ENCODE measurements at regions not wholly inside any gene's neighbourhood (a gene's known extent, or its start where the extent isn't known, plus 50 kb on each side); places are given as distances from the start of the nearest gene placed in this dataset.

DNA sequence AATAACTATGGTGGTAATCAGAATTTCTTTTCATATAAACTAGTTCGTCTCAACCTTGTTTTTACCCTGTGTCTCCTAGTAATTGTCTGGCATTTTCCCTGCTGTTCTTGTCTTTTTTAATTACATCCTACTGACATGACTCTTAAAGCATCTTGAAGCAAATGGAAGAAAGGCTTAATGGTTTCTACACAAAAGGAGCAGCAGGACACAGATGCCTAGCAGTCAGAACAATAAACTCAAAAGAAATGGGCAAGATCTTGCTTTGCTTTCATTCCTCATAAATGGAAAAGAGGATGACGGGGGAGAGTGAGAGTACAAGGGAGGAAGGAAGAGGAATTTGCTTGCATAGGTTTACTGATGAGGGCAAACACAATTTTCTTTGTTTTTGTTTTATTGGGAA lies 293.2 kb upstream of the EMCN start:
- no peak overlapping the region for H3K4me3 ChIP-seq
- H3K4me1 ChIP-seq, result no peaks in the 10 kb centered on the region
- no peak for TF ChIP-seq POLR2A (IDR thresholded peaks at IDR 0.05)
- no peak for DNase-seq (ENCODE audit: low spot score in 2 of 2)
- no peaks in the 10 kb centered on the region for H3K9me3 ChIP-seq
- no peaks in the 10 kb centered on the region for H3K36me3 ChIP-seq
- H3K27me3 ChIP-seq, result no peaks in the 10 kb centered on the region
- intact Hi-C loops (cut with DNase I; ENCODE audit: low total_unique reads), result no loop called here
- H3K27ac ChIP-seq, result no peak overlapping the region

DNA sequence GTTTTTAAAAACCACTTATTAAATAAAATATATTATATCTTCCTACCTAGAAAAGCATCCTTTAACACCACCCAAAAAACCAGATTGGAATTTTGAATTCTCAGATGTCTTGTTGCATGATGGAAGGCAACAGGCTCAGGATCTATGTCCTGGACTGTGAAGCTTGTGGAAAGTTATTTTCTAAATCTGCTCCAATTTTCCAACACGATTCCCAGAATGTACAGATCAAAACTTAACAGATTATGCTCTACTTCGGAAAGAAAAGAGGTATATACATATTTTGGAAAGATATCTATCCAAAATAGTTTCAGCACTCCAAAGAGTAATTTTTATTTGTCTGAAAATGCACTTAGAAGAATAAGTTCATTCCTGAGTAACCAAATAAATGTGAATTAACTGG lies 291.7 kb upstream of the EMCN start:
- Histone ChIP-seq H3K36me3 (no peaks in the 10 kb centered on the region), H3K27ac (no peak overlapping the region), H3K27me3 (no peaks in the 10 kb centered on the region), H3K4me3 (no peak overlapping the region), H3K9me3 (no peaks in the 10 kb centered on the region), H3K4me1 (no peaks in the 10 kb centered on the region)
- DNase-seq (ENCODE audit: low spot score in 2 of 2), result no peak
- intact Hi-C loops (cut with DNase I; ENCODE audit: low total_unique reads), result no loop called here
- TF ChIP-seq POLR2AphosphoS5 (IDR thresholded peaks at IDR 0.05) (no peak), POLR2A (IDR thresholded peaks at IDR 0.05) (no peak)
- TF ChIP-seq, protein P1, sequence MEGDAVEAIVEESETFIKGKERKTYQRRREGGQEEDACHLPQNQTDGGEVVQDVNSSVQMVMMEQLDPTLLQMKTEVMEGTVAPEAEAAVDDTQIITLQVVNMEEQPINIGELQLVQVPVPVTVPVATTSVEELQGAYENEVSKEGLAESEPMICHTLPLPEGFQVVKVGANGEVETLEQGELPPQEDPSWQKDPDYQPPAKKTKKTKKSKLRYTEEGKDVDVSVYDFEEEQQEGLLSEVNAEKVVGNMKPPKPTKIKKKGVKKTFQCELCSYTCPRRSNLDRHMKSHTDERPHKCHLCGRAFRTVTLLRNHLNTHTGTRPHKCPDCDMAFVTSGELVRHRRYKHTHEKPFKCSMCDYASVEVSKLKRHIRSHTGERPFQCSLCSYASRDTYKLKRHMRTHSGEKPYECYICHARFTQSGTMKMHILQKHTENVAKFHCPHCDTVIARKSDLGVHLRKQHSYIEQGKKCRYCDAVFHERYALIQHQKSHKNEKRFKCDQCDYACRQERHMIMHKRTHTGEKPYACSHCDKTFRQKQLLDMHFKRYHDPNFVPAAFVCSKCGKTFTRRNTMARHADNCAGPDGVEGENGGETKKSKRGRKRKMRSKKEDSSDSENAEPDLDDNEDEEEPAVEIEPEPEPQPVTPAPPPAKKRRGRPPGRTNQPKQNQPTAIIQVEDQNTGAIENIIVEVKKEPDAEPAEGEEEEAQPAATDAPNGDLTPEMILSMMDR (IDR thresholded peaks at IDR 0.05), result no peak

DNA sequence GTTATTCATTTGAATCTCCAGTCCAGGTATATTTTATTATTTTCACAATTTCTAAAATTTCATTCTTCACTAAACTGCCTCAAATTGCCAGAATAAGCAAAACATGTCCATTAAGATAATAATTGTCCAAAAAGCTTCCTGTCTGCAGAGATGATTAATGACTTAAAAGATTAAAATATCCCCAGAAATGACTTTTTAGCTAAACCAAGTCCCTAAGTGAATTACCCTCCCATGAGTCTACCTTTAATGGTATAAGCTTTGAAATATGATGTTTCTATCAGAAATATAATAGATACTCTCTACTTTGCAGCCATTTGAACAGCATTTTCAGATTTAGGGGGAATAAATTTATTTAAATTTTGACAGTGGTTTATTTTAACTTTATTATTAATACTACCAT lies 289.2 kb upstream of the EMCN start:
- H3K27me3 ChIP-seq, result no peaks in the 10 kb centered on the region
- no peaks in the 10 kb centered on the region for H3K36me3 ChIP-seq
- no peaks in the 10 kb centered on the region for H3K4me1 ChIP-seq
- no peaks in the 10 kb centered on the region for H3K9me3 ChIP-seq
- no peak overlapping the region for H3K27ac ChIP-seq
- intact Hi-C loops (cut with DNase I; ENCODE audit: low total_unique reads), result no loop called here
- H3K4me3 ChIP-seq, result no peak overlapping the region
- DNase-seq (ENCODE audit: low spot score in 2 of 2), result no peak
- TF ChIP-seq, protein P1 (IDR thresholded peaks at IDR 0.05), result no peak
- TF ChIP-seq POLR2AphosphoS5 (IDR thresholded peaks at IDR 0.05) (no peak), POLR2A (IDR thresholded peaks at IDR 0.05) (no peak)

DNA sequence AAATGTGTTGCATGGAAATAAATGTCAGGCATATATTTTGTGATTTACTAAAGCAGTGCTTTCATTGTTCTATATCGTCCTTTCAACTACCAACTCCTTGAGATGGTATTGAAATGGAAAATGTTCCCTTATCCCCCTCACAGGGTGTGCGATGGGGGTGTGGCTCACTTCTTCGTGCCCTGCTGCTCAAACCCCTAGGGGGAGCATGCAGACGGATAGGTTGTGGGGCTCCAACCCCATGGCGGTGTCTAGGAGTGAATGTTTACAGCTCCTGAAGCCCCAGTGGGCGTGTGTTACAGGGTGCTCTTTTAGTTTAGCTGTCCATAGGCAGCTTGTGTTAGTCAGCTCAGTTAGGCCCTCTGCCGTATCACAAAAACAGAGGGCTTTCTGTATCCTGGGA lies 287.7 kb upstream of the EMCN start:
- H3K9me3 ChIP-seq, result no peaks in the 10 kb centered on the region
- H3K4me3 ChIP-seq, result no peak overlapping the region
- H3K4me1 ChIP-seq, result no peaks in the 10 kb centered on the region
- no peaks in the 10 kb centered on the region for H3K36me3 ChIP-seq
- no peak overlapping the region for H3K27ac ChIP-seq
- H3K27me3 ChIP-seq, result no peaks in the 10 kb centered on the region
- intact Hi-C loops (cut with DNase I; ENCODE audit: low total_unique reads), result no loop called here
- TF ChIP-seq POLR2A (IDR thresholded peaks at IDR 0.05), result no peak
- TF ChIP-seq, protein P1 (IDR thresholded peaks at IDR 0.05), result no peak
- TF ChIP-seq POLR2AphosphoS5 (IDR thresholded peaks at IDR 0.05), result no peak
- no peak for DNase-seq (ENCODE audit: low spot score in 2 of 2)

DNA sequence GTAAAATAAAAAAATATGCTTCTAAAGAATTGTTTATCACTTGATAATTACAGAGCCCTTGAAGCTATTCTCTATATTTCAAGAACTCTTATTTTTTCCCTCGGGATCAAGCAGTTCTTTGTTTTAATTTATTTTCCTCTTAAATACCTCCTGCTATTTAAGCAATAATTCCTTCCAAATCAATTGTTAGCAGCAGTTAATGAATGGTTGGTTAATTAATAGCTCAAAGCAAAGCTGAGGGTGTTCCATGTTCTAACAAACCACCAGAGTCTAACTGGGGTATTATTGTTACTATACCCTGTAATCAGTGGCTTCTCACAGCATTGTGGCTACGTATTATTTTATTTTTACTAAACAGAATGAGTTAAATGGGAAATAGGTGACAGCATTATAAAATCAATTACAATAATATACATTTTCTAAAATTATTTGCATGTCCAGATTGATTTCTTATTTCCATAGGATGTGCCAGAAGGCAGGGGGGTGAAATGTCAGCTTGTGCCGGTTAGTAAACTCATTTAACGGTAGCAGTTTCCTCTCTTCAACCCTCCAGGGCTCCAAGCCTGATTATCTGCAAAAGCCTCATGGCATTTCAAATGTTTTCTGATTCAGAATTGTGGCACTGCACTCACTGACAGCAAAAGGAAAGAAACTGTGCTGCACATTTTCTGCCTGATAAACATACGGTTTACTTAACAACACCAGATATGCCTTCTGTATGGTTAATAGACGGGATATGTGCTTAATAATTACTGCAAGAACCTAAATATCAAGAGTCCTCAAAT lies 286.9 kb upstream of the EMCN start:
- H3K4me3 ChIP-seq, result no peak overlapping the region
- no peaks in the 10 kb centered on the region for H3K36me3 ChIP-seq
- intact Hi-C loops (cut with DNase I; ENCODE audit: low total_unique reads), result loop anchor here (5.0 kb wide), 1 partner anchor 1253 kb away; no protein-coding TSS in a partner anchor
- H3K4me1 ChIP-seq, result no peaks in the 10 kb centered on the region
- H3K27me3 ChIP-seq, result no peaks in the 10 kb centered on the region
- no peak for DNase-seq (ENCODE audit: low spot score in 2 of 2)
- TF ChIP-seq POLR2A (IDR thresholded peaks at IDR 0.05), result no peak
- TF ChIP-seq, protein P1 (IDR thresholded peaks at IDR 0.05), result no peak
- TF ChIP-seq POLR2AphosphoS5 (IDR thresholded peaks at IDR 0.05), result no peak
- H3K9me3 ChIP-seq, result no peaks in the 10 kb centered on the region
- no peak overlapping the region for H3K27ac ChIP-seq

Measured in breast epithelium (tissue), 4 donors.